Stimulated activated CD4-positive, alpha-beta T cell treated with anti-CD3 and anti-CD28 coated beads, Interleukin-1b, Interleukin-23, amount 100 ng/mL, for 24 hours (primary cell): ENCODE measurements at regions not wholly inside any gene's neighbourhood (a gene's known extent, or its start where the extent isn't known, plus 50 kb on each side); places are given as distances from the start of the nearest gene placed in this dataset.

Experiments
- DNase-seq, 4 experiments: peaks; one replicate each; pipeline ENCODE4 v3.0.0-alpha.2; 2020; ENCODE audit warnings: low read depth in 4 of 4, low spot score in 1 of 4

- DNase-seq, result no peak
Observed at GRCh38 chr2:215695861-215696260, 260.0 kb upstream of the FN1 start.

- DNase-seq, result no peak
Observed at GRCh38 chr2:215693999-215694580, 258.2 kb upstream of the FN1 start.

- DNase-seq, result no peak
Observed at GRCh38 chr2:215693193-215693998, 257.5 kb upstream of the FN1 start.

GRCh38 chr2:215692387-215693079 lies 256.7 kb upstream of the FN1 start:
- no peak for DNase-seq

DNA sequence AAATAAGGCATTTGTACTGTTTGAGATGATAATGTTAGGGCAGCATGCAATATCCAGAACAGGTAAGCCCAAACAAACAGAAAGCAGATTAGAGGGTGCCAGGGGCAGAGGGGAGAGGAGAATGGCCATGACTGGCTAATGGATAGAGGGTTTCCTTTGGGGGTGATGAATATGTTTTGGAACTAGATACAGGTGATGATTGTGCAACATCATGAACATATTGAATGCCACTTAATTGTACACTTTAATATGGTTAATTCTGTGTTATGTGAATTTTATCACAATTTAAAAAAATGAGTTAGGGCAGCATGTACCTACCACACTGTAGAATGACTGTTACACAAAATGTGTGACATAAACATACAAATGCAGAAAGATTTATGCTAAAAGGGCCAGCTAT lies 255.5 kb upstream of the FN1 start:
- DNase-seq, result no peak

DNA sequence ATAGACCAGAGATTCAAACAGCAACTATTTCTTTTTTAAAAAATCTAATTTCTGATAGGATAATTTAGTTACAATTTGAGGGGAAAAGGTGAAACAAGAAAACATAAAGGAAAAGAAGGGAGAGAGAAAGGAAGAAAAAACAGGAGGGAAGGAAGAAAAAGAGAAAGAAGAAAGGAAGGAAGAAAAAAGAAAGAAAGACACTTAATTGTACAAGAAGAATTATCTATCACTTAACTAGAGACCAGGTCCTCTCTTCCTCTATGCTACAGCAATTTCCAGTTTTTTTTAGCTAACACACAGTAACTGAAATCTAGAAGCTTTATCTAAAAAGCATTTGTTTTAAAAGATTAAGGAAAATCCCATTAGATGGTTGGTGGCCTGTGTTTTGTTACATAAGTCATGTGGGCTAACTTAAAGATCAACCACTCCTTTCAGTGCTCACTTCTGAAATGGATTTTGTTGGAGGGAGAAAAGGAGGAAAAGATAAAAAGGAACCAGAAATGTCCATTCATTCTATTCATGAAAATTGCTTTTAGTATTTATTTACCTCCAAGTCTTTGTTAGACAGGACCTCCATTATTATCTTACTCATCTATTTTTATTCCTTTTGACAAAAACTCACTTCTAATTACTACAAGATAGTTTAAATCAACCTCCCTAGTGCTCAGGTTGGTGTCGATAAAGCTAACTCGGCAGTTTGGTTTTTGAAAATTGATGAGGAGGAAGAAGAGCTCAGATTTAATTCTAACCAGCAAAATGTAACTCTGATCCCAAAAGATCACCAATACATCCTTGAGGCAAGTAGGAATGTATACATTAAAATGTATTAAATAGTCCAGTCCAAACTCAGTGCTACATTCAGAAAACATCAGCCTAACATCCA lies 251.5 kb upstream of the FN1 start:
- DNase-seq, result no peak

DNA sequence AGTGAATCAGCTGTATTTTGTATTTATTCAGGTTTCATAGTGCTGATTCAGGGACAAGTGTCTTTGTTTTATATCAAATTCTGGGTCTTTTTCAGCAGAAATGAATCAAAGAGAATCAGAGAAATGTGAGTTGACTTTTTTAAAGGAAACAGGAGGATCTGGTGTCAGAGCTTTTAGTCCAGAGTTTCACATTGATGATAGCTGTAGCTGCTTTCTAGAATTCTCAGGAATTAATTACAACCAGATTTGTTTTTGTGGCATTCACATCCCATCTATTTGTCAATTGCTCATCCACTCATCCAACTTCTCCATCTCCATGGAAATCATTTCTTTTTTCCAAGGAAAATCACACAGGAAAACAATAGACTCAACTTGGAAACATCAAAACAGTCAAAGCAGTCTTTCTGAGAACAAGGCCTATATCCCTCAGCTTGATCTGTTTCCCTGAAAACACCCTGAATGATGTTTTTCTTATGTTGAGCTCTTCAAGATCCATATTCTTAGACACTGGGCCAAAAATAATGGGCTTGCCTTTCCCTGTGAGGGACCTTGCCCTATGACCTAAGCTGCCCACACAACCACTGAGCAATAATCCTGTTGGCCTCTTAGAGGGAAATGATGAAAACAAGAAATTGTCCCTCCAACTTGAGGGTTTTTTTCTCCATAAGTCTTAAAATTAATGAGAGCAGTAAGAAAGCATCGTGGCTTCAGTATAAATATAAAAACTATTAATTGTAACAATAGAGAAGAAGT lies 249.5 kb upstream of the FN1 start:
- no peak for DNase-seq

GRCh38 chr2:215684448-215685237 lies 248.8 kb upstream of the FN1 start:
- no peak for DNase-seq

- DNase-seq, result no peak
Observed at GRCh38 chr2:215683295-215683694, 247.4 kb upstream of the FN1 start.

DNA sequence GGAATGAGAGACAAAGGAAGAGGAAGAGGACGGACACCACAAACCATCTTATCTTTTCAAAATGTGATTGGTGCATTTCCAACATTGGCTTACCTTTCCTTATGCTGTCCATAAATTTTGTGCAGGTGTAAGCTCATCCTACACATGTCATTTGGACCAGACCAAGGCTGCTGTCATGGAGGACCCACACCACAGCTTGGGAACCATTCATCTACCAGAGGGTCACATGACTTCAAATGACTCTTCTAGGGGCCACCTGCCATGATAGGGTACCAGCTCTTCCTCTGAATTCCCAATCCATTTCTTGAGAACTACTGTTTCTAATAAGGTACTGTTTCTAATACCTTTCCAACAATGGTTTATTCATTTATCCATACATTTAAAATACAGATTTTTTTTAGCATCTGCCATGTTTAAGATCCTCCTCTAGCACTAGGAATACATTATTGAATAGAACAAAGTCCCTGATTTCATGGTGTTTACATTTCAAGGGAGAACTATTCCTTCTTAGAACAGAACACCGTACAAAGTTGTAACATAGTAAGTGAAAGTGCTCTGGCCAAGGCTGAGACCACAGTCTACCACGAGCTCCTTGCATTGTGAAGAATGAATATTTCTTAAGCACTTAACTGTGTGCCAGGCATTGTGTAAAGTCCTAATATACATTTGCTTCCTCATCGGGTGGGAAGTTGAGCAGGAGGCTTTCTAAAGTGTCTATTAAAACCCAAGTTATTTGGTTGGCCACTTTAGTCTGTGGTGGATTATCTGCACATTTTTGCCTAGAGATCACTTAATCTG lies 246.1 kb upstream of the FN1 start:
- no peak for DNase-seq

DNA sequence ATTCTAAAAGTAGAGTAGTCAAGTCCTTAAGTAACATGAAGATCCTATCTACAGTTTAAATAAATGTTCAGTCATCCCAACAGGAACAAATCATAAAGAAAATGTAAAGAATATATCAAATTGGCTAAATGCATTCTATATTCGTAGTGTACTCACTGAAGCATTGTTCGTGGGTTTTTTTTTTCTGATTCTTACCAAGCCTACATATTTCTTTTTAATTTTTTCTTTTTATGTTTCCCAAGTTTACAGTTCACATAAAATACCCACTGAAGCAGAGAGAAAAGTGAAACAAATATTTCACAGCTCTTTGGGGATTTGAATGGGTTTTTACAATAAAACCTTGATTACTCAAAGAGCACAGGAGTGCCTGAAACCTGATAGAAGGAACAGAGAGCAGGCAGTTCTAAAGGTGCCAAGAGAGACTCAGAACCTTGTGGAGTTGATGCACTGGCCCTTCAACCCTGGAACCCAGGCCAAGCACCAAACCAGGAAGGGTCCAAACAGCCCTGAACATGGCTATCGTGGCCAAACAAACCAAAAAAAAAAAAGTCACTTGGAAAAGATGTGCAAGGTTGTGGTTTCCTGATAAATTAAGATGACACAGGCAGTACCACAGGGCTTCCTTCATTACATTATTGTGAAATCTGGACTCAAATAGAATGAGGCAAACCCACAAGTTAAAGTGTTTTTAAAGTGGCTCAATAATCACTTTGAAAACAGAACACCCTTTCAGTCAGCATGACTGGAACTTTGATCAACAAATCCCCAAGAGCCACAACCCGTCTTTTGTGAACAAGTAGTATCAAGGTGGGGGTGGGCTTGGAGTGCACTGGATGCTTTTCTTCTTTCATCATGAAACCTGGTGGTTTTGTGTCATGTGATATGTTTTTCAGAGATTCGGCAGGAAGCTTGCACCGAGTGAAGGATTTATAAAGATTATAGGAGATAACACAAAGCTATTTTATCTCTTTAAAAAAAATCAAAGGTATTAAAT lies 245.0 kb upstream of the FN1 start:
- peak in 2 of 4 experiments; percentile 5 to 15 for DNase-seq

DNA sequence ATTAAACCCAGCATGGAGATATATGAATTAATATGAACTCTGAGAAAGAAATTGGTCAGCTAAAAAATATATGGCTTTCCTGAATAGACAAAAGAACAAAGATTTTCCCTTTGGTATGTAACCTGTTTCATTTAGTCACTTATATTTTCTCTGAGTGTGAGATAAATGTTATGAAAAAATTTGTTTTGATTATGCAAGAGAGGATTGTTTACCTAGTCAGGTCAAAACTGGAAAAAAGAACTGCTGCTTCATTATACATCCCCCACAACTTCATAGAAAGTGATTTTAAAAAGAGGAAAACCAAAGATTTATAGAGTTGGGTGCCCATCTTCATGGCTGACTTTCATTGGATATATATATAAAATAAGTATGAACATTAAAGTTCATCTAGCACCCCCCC lies 242.2 kb upstream of the FN1 start:
- DNase-seq, result no peak

DNA sequence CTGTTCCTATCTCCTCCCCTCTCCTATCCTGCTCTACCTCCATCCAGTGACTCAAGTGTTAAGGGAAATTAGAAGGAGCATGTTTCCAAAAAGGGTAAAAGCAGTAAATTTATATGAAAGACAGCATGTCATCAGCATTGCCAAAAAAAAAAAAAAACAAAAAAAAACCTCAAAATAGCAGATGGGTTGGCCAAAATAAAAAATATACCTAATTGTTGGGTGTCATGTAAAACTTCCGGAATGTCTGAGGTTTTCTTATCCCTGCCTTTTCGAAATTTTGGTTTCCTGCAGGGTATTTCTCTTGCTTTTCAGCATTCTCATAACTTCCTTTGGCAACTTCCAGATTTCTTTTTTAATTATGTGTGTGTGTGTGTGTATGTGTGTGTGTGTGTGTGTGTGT lies 241.6 kb upstream of the FN1 start:
- DNase-seq, result no peak

- DNase-seq, result no peak
Observed at GRCh38 chr2:215672406-215672805, 236.5 kb upstream of the FN1 start.

DNA sequence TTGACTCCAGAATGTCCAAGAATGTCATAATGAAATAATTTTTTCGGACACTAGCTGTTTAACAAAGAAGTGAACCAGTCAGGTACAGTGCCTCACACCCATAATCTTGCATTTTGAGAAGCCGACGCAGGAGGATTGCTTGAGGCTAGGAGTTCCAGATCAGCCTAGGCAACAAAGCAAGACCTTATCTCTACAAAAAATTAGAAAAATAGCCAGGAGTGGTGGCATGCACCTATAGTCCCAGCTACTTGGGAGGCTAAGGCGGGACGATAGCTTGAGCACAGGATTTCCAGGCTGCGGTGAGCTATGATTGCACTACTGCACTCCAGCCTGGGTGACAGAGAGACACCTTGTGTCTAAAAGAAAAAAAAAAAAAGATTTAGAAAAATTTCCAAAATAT lies 235.8 kb upstream of the FN1 start:
- DNase-seq, result no peak

DNA sequence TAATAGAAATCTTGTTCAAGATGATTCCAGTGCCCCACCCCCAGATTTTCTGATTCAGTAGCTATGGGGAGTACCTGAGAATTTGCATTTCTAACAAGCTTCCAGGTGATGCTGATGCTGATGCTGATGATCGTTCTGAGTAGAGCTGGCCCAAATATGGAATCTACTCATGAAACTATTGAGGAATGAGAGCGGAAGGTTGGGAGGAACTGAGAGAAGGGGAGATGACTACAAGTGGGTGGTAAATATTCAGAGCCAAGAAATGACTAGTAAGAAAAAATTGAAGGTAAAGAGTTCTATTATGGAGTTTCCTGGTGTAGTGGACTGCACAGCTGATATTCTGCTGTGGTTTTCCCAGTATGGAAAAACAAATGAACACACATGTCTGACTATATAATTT lies 235.4 kb upstream of the FN1 start:
- no peak for DNase-seq

- no peak for DNase-seq
Observed at GRCh38 chr2:215670396-215670795, 234.5 kb upstream of the FN1 start.

DNA sequence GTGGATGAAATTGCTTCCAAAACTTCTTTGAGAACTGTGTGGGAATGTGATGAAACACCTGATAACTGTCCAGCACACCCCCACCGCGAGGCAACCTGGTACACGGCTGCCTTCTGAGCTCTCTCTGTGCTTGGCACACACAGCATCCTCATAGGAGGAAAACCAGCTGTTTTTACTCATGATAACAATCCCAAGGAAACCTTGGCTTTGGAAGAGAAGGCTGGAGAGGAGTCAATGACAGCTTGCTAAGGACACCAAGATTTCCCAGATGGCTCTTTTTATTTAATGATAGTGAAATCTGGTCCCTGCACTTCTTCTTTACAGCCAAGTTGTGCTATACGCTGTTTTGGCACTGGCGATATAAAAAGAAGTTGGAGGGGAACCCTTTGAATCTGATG lies 232.5 kb upstream of the FN1 start:
- no peak for DNase-seq
